GM19239 (cell line): ENCODE measurements at regions not wholly inside any gene's neighbourhood (a gene's known extent, or its start where the extent isn't known, plus 50 kb on each side); places are given as distances from the start of the nearest gene placed in this dataset.
"Not testable (repeated sequence)": the region's sequence is repeated elsewhere in the genome, so short reads cannot be mapped to it uniquely, and the experiment has no call there.

Experiments
- DNase-seq: peaks from one replicate; pipeline ENCODE4 v3.0.0; 2011; ENCODE audit warnings: low spot score; ENCODE audit not compliant: insufficient read length
- FAIRE-seq: peaks from 2 replicates; lab custom pipeline; 2011; peaks lifted over from hg19 to GRCh38; lab: Jason Lieb, UNC

DNA sequence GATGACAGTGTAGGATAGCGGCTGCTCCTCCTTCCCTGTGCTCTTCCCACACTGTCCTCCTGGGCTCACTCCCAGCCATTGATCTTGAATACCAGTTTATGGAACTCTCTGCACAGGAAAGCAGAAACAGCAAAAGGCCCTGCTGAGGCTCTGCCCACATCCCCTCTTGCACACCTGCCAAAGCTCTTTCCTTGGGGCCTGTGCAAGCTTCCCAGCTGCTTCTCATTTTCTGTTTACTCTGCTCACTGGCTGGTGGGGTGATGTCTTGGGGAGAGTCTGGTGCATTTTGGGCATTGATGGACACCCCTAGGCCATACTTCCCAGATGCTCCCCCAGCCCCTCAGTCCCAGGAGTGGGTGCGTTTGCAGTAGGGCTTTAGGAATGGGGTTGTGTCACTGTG lies 361.8 kb downstream of the TMEM121 start:
- DNase-seq, result no peak
- FAIRE-seq, result no peak

GRCh38 chr14:105888784-105889665 lies 362.6 kb downstream of the TMEM121 start:
- FAIRE-seq, result no peak
- no peak for DNase-seq

GRCh38 chr14:105889666-105890473 lies 363.5 kb downstream of the TMEM121 start:
- DNase-seq (no peak), FAIRE-seq (no peak)

GRCh38 chr14:105890474-105891220 lies 364.3 kb downstream of the TMEM121 start:
- DNase-seq (no peak), FAIRE-seq (no peak)

DNA sequence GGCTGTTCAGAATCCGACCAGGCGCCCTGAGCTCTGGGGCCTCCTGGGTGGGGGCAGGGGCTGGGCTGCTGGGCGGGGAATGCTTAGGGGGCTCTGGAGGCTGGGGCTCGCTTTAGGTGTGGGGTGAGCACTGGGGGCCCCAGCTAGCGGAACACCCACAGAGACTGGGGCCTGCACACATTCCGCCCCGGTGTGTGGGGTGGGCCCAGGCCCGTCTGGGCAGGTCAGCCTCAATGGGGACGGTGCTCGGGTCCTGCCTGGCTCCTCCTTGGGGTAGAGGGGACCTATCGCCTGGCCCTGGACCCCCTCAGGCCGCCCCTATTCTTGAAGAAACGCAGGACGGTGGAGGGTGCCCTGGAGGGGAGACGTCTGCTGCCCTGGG lies 364.8 kb downstream of the TMEM121 start:
- DNase-seq (no peak), FAIRE-seq (no peak)

- DNase-seq, result no peak
- FAIRE-seq, result no peak
Observed at GRCh38 chr14:105891631-105892452, 365.5 kb downstream of the TMEM121 start.

- FAIRE-seq, DNase-seq: not testable (repeated sequence)
Observed at GRCh38 chr14:105892453-105893441, 366.4 kb downstream of the TMEM121 start.

DNA sequence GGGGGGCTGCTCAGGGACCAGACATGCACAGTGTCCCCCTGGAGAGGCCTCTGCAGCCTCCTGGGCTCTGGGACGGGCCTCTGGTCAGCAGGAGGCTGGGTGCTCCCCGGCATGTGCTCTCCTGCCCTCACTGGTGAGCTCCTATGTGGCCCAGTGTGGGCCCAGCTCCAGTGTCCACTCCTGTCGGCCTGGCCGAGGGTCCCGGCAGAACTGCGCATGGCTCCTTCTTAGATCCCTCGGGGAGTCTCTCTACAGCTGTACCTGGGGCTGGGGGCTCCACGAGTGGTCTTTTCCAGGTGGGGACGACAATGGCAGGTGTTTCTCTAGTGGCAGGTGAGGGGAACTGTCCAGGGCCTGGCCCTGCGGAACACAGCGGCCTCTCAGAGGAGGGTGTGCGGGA lies 367.3 kb downstream of the TMEM121 start:
- not testable (repeated sequence) for DNase-seq, FAIRE-seq

GRCh38 chr14:105894125-105894977 lies 368.0 kb downstream of the TMEM121 start:
- FAIRE-seq (no peak), DNase-seq (no peak)

- DNase-seq (no peak), FAIRE-seq (no peak)
Observed at GRCh38 chr14:105894978-105895881, 368.8 kb downstream of the TMEM121 start.

GRCh38 chr14:105896206-105896605 lies 369.8 kb downstream of the TMEM121 start:
- not testable (repeated sequence) for DNase-seq, FAIRE-seq

DNA sequence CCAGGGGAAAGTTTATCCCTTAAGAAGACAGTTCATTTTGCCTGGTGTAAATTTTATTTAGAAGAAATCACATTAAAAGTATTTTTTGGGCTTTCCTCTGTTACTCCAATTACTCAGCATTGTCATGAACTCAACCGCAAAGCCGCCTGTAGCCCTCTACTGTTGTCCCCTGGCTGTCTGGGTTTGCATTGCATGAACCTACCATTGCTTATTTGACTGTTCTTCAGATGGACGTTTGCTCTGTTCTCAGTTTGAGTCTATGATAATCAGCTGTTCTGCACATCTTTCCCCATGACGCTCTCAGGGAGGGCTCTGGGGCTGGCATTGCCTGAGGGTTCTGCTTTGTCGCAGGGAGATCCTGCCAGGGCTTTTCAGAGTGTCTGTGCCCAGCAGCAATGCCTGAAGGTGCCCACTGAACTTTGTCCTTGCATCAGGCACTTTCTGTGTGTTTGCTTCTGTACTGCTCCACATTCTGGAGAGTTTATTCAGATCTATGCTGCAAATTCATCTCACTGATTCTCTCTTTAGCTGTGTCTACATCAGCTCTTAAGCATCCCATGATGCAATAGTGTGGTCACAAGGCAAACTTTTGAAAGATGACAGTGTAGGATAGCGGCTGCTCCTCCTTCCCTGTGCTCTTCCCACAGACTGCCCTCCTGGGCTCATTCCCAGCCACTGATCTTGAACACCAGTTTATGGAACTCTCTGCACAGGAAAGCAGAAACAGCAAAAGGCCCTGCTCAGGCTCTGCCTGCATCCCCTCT lies 370.8 kb downstream of the TMEM121 start:
- not testable (repeated sequence) for FAIRE-seq
- peak; percentile 17 for DNase-seq

DNA sequence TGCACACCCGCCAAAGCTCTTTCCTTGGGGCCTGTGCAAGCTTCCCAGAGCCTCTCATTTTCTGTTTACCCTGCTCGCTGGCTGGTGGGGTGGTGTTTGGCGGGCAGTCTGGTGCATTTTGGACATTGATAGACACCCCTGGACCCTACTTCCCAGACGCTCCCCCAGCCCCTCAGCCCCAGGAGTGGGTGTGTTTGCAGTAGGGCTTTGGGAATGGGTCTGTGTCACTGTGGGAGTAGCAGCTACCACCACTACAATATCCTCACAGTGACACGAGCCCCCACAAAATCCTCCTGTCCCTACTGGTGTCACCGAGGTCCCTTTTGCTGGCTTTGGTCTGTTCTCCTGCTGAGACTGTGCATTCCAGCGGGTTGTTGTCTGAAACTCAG lies 371.3 kb downstream of the TMEM121 start:
- FAIRE-seq (no peak), DNase-seq (no peak)

GRCh38 chr14:105898482-105899010 lies 372.2 kb downstream of the TMEM121 start:
- FAIRE-seq (no peak), DNase-seq (no peak)

GRCh38 chr14:105899071-105899641 lies 372.8 kb downstream of the TMEM121 start:
- FAIRE-seq (no peak), DNase-seq (no peak)
